Activated CD8-positive, alpha-beta memory T cell treated with anti-CD3 and anti-CD28 coated beads, Interleukin-2, amount 10 ng/mL, durations not matched to agents 7 days and 5 days (primary cell): ENCODE measurements at regions not wholly inside any gene's neighbourhood (a gene's known extent, or its start where the extent isn't known, plus 50 kb on each side); places are given as distances from the start of the nearest gene placed in this dataset.

Experiments used
- ATAC-seq: fragments of 150-1000 bp; cut with Tn5 transposase; one replicate; pipeline ENCODE4 v1.10.0; 2021; ENCODE audit warnings: moderate library complexity
- CTCF ChIA-PET: fragments of 350-600 bp; sonication (Branson Sonifier 250); formaldehyde crosslinking; loops from one replicate; lab custom pipeline; 2021; ENCODE audit warnings: antibody characterized with exemption; lab: Charles Lee
- DNase-seq: peaks from one replicate; pipeline ENCODE4 v3.0.0-alpha.2; 2020
- H3K27ac Mint-ChIP-seq: one replicate; pipeline ENCODE4 v1.8.0; 2021; ENCODE audit warnings: mild to moderate bottlenecking, mixed read lengths
- H3K27me3 Mint-ChIP-seq: one replicate; pipeline ENCODE4 v1.8.0; 2021; ENCODE audit warnings: mixed read lengths
- H3K36me3 Mint-ChIP-seq: one replicate; pipeline ENCODE4 v1.8.0; 2021; ENCODE audit warnings: mild to moderate bottlenecking, mixed read lengths
- H3K4me1 Mint-ChIP-seq: one replicate; pipeline ENCODE4 v1.8.0; 2021; ENCODE audit warnings: mixed read lengths
- H3K4me3 Mint-ChIP-seq: one replicate; pipeline ENCODE4 v1.8.0; 2021; ENCODE audit warnings: mild to moderate bottlenecking, moderate library complexity, mixed read lengths
- H3K9me3 Mint-ChIP-seq: one replicate; pipeline ENCODE4 v1.8.0; 2022; ENCODE audit warnings: low read depth, mixed read lengths

GRCh38 chr2:66839551-66840320 is 404.8 kb downstream of the MEIS1 start:
- no peak for DNase-seq
- H3K27me3 Mint-ChIP-seq, result no peaks in the 10 kb centered on the region
- no peaks in the 10 kb centered on the region for H3K36me3 Mint-ChIP-seq
- H3K4me3 Mint-ChIP-seq, result no peak overlapping the region
- CTCF ChIA-PET, result no interaction called here
- ATAC-seq, result no peak
- H3K9me3 Mint-ChIP-seq, result no peaks in the 10 kb centered on the region
- H3K27ac Mint-ChIP-seq, result no peak overlapping the region
- no peaks in the 10 kb centered on the region for H3K4me1 Mint-ChIP-seq

- no peak for DNase-seq
- no peaks in the 10 kb centered on the region for H3K4me1 Mint-ChIP-seq
- no peak for ATAC-seq
- H3K4me3 Mint-ChIP-seq, result no peak overlapping the region
- H3K36me3 Mint-ChIP-seq, result no peaks in the 10 kb centered on the region
- H3K27ac Mint-ChIP-seq, result no peak overlapping the region
- H3K27me3 Mint-ChIP-seq, result no peaks in the 10 kb centered on the region
- no peaks in the 10 kb centered on the region for H3K9me3 Mint-ChIP-seq
- CTCF ChIA-PET, result no interaction called here
These were observed 405.5 kb downstream of the MEIS1 start for GRCh38 chr2:66840321-66841002.

- CTCF ChIA-PET, result no interaction called here
- no peak for DNase-seq
- H3K4me1 Mint-ChIP-seq, result no peaks in the 10 kb centered on the region
- H3K27me3 Mint-ChIP-seq, result no peaks in the 10 kb centered on the region
- H3K36me3 Mint-ChIP-seq, result no peaks in the 10 kb centered on the region
- H3K27ac Mint-ChIP-seq, result no peak overlapping the region
- H3K9me3 Mint-ChIP-seq, result no peaks in the 10 kb centered on the region
- ATAC-seq, result no peak
- H3K4me3 Mint-ChIP-seq, result no peak overlapping the region
These were observed 408.9 kb downstream of the MEIS1 start for GRCh38 chr2:66843847-66844246.

DNA sequence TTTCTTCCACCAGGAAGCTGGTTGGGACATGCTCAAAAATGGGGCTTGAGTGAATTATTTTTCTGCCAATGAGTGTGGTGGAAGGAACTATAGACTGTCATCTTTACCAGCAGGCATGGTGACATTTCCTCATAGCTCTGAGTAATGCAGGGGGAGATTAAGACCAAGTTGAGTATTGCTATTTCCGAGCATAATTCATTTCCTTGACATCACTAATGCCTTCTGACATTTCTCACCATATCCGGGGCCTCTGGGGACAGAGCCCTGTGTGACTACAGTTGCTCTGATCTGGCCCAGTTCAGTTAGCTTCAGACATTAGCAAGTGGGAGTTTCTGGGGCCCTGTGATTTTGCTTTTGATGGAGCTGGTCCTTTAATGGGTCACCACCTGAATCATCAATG is 410.4 kb downstream of the MEIS1 start:
- H3K27me3 Mint-ChIP-seq, result no peaks in the 10 kb centered on the region
- no peaks in the 10 kb centered on the region for H3K36me3 Mint-ChIP-seq
- DNase-seq (no peak), ATAC-seq (no peak)
- H3K9me3 Mint-ChIP-seq, result no peaks in the 10 kb centered on the region
- H3K27ac Mint-ChIP-seq, result no peak overlapping the region
- no peak overlapping the region for H3K4me3 Mint-ChIP-seq
- CTCF ChIA-PET, result no interaction called here
- H3K4me1 Mint-ChIP-seq, result no peaks in the 10 kb centered on the region

GRCh38 chr2:66846887-66847286 is 412.0 kb downstream of the MEIS1 start:
- H3K27ac Mint-ChIP-seq, result no peak overlapping the region
- H3K4me3 Mint-ChIP-seq, result no peak overlapping the region
- no peaks in the 10 kb centered on the region for H3K27me3 Mint-ChIP-seq
- no peak for DNase-seq
- H3K36me3 Mint-ChIP-seq, result no peaks in the 10 kb centered on the region
- no peak for ATAC-seq
- CTCF ChIA-PET, result no interaction called here
- no peaks in the 10 kb centered on the region for H3K9me3 Mint-ChIP-seq
- H3K4me1 Mint-ChIP-seq, result no peaks in the 10 kb centered on the region

- Mint-ChIP-seq H3K27me3 (no peaks in the 10 kb centered on the region), H3K4me3 (no peak overlapping the region), H3K9me3 (peaks cover 2% of the 10 kb centered on the region), H3K36me3 (no peaks in the 10 kb centered on the region), H3K4me1 (no peaks in the 10 kb centered on the region), H3K27ac (no peak overlapping the region)
- CTCF ChIA-PET, result no interaction called here
- DNase-seq (no peak), ATAC-seq (no peak)
These were observed 414.3 kb downstream of the MEIS1 start for GRCh38 chr2:66849153-66849755.

- no peaks in the 10 kb centered on the region for H3K4me1 Mint-ChIP-seq
- no peak overlapping the region for H3K4me3 Mint-ChIP-seq
- no peak overlapping the region for H3K27ac Mint-ChIP-seq
- ATAC-seq, result no peak
- CTCF ChIA-PET, result no interaction called here
- no peaks in the 10 kb centered on the region for H3K36me3 Mint-ChIP-seq
- no peak for DNase-seq
- H3K27me3 Mint-ChIP-seq, result no peaks in the 10 kb centered on the region
- H3K9me3 Mint-ChIP-seq, result peaks cover 2% of the 10 kb centered on the region
These were observed 415.5 kb downstream of the MEIS1 start for GRCh38 chr2:66850376-66850775.

GRCh38 chr2:66851449-66851872 is 416.5 kb downstream of the MEIS1 start:
- H3K36me3 Mint-ChIP-seq, result no peaks in the 10 kb centered on the region
- CTCF ChIA-PET, result no interaction called here
- H3K4me3 Mint-ChIP-seq, result no peak overlapping the region
- H3K27ac Mint-ChIP-seq, result no peak overlapping the region
- no peak for ATAC-seq
- no peaks in the 10 kb centered on the region for H3K4me1 Mint-ChIP-seq
- peaks cover 2% of the 10 kb centered on the region for H3K9me3 Mint-ChIP-seq
- DNase-seq, result no peak
- no peaks in the 10 kb centered on the region for H3K27me3 Mint-ChIP-seq

- no peaks in the 10 kb centered on the region for H3K36me3 Mint-ChIP-seq
- CTCF ChIA-PET, result no interaction called here
- H3K4me3 Mint-ChIP-seq, result no peak overlapping the region
- no peaks in the 10 kb centered on the region for H3K27me3 Mint-ChIP-seq
- H3K4me1 Mint-ChIP-seq, result no peaks in the 10 kb centered on the region
- ATAC-seq (no peak), DNase-seq (no peak)
- H3K9me3 Mint-ChIP-seq, result peaks cover 2% of the 10 kb centered on the region
- H3K27ac Mint-ChIP-seq, result no peak overlapping the region
These were observed 418.0 kb downstream of the MEIS1 start for GRCh38 chr2:66852953-66853352.

DNA sequence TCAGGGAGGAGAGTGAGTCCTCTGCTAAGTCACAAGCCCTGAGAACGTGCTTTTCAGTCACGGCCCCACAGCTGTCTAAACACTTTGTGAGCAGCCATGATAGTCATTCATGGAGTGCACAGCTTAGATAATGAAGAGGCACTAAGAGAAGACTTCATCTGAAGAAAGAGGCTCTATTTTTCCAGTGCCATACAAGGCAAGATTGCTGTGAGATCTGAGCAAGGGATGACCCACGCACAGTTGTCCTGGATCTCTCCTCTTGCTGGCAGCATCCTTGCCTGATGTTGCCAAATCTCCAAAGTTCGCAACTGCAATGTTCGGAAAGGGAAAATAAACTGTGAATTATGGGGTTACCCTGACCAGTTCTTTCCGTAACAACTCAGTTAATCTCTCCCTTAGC is 418.7 kb downstream of the MEIS1 start:
- H3K9me3 Mint-ChIP-seq, result peaks cover 2% of the 10 kb centered on the region
- no peak overlapping the region for H3K4me3 Mint-ChIP-seq
- H3K4me1 Mint-ChIP-seq, result no peaks in the 10 kb centered on the region
- CTCF ChIA-PET, result no interaction called here
- H3K36me3 Mint-ChIP-seq, result no peaks in the 10 kb centered on the region
- DNase-seq (no peak), ATAC-seq (no peak)
- H3K27ac Mint-ChIP-seq, result no peak overlapping the region
- no peaks in the 10 kb centered on the region for H3K27me3 Mint-ChIP-seq

GRCh38 chr2:66854298-66854697 is 419.4 kb downstream of the MEIS1 start:
- CTCF ChIA-PET, result no interaction called here
- Mint-ChIP-seq H3K27me3 (no peaks in the 10 kb centered on the region), H3K4me1 (no peaks in the 10 kb centered on the region), H3K9me3 (peaks cover 2% of the 10 kb centered on the region), H3K27ac (no peak overlapping the region), H3K4me3 (no peak overlapping the region), H3K36me3 (no peaks in the 10 kb centered on the region)
- ATAC-seq (no peak), DNase-seq (no peak)

DNA sequence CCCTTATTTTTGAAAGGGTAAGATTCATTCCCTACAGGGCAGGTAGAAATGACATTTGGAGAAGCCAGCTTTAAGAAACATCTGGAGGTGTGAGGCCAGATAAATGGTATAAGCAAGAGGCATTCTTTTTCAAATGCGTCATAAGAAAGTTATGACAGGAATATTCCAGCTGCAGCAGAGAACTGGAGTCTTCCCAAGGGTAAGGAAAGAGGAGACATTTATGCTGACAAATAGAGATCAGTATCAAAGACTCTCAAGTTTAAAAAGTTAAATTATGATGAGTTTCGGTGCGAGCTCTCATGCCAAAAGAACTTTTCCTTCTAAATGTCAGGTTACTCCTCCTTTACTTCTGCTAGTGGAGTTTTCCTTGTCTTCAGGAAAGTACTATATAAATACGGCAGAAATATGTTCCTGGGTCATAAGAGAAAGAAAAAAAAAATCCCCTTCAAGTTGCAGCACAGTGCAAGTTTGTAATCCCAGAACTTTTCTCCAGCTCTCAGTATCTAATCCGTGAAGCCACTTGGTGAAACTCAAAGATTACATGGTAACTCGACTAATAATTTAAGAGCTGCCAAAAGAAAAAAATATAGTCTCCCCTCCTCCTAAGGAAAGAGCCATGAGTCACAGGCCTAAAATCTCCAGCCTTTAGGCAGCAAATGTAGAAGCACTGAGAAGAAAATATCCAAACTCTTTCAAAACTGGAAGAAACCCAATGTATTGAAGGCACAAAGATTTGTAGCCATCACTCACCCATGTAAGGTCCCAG is 428.1 kb downstream of the MEIS1 start:
- Mint-ChIP-seq H3K27ac (no peak overlapping the region), H3K4me3 (no peak overlapping the region), H3K27me3 (no peaks in the 10 kb centered on the region), H3K4me1 (no peaks in the 10 kb centered on the region), H3K9me3 (peaks cover 5% of the 10 kb centered on the region), H3K36me3 (no peaks in the 10 kb centered on the region)
- CTCF ChIA-PET, result no interaction called here
- DNase-seq (no peak), ATAC-seq (no peak)

DNA sequence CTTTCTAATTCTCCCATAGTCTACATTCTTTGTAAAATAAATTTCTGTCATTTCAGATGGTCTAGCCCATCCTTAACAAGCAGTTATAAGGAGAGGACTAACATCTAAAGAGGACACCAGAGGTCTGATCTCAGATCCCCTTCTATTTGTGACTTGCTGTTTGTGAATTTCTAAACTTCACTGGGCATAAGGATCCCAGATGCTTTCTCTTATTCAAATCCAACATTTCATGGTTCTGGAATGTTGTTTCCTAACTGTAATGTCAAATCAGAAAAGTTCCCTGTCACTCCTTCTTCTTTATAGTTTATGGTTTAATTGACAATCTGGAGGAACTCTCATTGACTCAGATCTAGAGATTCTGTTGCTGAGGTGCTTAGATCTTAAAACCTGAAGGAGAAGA is 430.2 kb downstream of the MEIS1 start:
- H3K4me3 Mint-ChIP-seq, result no peak overlapping the region
- no peaks in the 10 kb centered on the region for H3K4me1 Mint-ChIP-seq
- H3K36me3 Mint-ChIP-seq, result no peaks in the 10 kb centered on the region
- peaks cover 5% of the 10 kb centered on the region for H3K9me3 Mint-ChIP-seq
- no peak for ATAC-seq
- CTCF ChIA-PET, result no interaction called here
- no peaks in the 10 kb centered on the region for H3K27me3 Mint-ChIP-seq
- DNase-seq, result no peak
- no peak overlapping the region for H3K27ac Mint-ChIP-seq
